GM21526 (cell line): ENCODE measurements at regions not wholly inside any gene's neighbourhood (a gene's known extent, or its start where the extent isn't known, plus 50 kb on each side); places are given as distances from the start of the nearest gene placed in this dataset.
"Not testable (repeated sequence)": the region's sequence is repeated elsewhere in the genome, so short reads cannot be mapped to it uniquely, and the experiment has no call there.

Experiments used
- ATAC-seq: cut with Tn5 transposase; IDR thresholded peaks from one replicate; pipeline ENCODE4 v1.9.1; 2021; ENCODE audit warnings: moderate library complexity; ENCODE audit not compliant: unreplicated experiment, low FRiP score

DNA sequence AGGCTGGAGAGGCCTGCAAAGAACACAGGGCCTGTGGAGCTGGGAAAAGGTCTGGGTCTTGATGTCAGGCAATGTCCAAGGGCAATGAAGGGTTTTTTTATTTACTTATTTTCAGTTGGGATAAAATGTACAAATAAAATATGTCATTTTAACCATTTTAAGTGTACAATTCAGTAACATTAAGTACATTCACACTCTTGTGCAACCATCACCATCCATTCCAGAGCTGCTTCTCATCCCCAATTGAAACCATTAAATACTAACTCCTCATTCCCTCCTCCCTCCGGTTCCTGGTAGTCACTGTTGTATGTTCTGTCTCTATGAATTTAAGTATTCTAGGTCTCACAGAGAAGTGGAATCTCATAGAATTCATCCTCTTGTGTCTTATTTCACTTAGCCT lies 444.7 kb downstream of the HS3ST3B1 start:
- no peak for ATAC-seq

DNA sequence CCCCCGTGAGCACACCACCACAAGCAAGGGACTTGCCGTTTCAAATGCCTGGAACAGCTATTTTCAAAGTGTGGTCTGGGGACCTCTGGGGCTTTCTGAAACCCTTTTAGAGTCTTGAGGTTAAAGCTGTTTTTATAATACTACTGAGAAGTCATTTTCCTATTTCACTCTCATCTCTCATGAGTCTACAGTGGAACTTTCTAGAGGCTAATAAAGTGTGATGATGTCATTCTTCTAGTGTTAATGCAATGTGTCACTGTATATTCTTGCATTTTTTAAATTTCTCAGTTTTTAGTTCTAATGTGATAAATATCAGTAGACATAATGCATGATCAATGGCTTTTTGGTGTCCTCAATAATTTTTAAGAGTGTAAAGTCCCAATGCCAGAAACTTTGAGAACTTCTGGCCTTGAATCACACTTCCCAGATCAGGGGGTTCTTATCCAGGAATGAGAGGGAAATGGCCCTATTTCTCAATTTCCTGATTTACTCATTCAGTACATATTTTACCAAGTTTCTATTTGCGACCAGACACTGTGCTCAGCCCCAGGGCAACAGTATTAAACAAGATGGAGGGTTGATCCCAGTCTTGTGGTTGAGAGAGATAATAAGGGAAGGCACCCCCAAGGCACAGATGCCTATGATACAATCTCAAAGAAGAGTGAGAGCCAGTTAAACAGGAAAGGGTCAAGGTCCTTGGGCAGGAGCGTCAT lies 444.0 kb downstream of the HS3ST3B1 start:
- ATAC-seq, result no peak

DNA sequence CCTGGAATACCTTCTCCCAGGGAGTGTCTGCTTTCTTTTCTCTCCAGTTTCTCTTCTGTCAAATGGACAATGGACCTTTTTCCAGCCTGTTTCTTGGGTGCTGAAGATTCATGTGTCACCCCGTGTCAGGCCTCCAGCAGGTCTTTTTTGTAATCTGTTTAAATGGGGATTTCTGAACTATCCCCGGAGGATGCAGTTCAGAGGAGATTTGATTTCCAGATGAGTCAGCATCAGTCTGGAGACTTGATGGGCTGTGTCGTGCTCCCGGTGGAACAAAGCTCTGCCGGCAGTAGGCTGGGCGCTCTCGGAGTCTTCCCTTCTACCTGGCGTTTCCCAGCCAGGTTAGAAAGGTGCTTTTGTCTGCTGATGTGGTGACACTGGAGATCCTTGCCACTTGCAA lies 440.6 kb downstream of the HS3ST3B1 start:
- no peak for ATAC-seq

- ATAC-seq, result no peak
These were observed 439.0 kb downstream of the HS3ST3B1 start for GRCh38 chr17:14739656-14740431.

GRCh38 chr17:14738652-14738988 lies 437.7 kb downstream of the HS3ST3B1 start:
- no peak for ATAC-seq

DNA sequence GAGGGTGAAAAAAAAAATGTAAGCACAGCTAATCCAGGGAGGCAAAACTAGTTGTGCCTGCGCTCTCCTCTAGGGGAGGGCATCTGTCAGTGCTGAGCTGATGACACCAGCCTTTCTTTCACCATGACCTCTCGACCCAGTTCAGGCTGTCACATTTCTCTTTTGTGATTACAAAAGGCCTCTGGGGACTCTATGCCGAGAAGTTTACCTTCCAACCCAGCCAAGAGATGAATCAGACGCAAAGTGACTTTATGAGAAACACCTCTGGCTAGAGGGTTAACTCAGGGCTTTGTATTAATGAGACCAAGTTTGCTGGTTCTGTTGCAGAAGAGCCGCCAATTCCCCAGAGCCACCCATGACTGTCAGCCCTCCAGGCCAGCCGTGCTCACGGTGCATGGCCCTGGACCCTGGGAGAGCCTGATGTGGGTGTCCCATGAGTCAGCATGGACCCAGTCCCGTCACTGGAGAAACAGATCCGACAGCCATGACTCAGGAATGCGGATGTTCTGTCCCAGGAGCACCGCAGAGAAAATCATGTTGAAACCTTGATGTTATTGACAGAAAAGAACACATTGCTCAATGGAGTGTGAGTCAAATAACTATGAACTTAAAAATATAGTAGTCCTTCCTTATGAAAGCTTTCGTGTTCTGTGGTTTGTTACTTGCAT lies 437.2 kb downstream of the HS3ST3B1 start:
- ATAC-seq, result no peak

GRCh38 chr17:14736631-14737030 lies 435.8 kb downstream of the HS3ST3B1 start:
- no peak for ATAC-seq

- no peak for ATAC-seq
These were observed 432.5 kb downstream of the HS3ST3B1 start for GRCh38 chr17:14733376-14733775.

DNA sequence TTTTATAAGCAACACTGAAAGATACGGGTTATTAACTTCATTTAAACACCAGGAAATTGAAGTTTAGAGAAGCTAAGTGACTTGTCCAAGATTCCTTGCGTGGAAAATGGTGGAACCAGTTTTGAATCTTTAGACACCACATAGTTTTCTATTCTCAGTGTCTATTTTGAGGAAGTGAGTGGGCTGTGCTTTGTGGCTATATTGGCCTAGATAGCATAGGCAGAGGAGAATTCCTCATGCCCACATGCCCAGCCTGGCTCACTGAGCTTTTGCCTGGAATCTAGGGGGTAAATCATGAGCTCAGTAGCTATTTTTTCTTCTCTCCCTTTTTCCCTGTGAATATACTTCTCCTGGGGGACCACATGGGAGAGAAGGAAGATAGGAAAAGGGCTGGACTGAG lies 431.3 kb downstream of the HS3ST3B1 start:
- no peak for ATAC-seq

DNA sequence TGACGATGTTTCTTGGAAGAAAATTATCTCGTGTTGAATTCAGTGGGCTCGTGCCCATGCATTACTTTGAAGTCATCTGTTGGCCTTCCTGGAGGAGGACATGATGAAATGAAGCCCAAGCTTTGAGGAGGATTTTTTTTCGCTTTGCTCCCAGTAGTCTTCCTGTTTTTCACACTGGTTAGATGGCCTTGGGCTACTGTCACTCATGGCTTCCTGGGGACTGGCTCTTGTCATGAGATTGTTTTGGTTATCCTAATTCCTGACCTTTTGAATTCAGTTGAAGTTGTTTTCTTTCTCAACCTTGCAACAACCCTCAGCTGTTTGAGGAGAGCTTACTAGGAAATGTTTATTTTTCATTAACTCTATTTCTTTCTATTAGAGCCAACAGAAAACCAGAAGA lies 430.7 kb downstream of the HS3ST3B1 start:
- ATAC-seq, result no peak

DNA sequence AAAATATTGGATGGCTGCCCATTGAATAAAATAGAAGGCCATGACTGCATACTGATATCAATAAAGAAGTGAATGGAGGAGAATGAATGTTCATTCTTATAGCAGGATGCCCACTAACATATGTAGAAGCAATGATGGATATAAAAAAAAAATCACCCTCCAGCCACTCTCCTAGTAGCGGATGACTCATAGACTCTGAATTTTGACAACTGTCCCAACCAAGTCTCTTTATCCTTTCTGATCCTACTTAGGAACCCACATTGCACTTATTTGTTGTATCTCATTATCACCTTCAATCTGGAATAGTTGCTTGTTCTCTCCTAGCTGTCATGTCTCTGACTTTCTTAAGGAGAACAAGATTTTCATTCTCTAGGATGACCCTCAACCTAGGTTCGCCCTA lies 429.9 kb downstream of the HS3ST3B1 start:
- no peak for ATAC-seq

DNA sequence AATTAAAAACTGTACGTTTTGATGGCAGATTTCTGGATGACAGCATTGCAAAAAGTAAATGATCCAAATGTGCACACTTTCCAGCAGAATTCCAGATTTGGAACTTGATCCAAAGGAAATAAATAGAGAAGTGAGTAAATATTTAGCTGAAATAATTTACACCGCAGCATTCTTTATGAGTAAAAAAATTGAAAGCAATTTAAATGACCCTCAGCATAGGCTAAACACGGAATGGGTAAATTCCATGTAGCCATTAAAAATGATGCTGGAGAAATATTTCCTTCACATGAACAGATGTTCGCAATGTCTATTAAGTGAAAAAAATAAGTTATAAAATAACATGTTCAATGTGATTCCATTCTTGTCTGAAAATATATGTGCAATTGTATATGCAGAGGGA lies 424.8 kb downstream of the HS3ST3B1 start:
- ATAC-seq, result no peak

DNA sequence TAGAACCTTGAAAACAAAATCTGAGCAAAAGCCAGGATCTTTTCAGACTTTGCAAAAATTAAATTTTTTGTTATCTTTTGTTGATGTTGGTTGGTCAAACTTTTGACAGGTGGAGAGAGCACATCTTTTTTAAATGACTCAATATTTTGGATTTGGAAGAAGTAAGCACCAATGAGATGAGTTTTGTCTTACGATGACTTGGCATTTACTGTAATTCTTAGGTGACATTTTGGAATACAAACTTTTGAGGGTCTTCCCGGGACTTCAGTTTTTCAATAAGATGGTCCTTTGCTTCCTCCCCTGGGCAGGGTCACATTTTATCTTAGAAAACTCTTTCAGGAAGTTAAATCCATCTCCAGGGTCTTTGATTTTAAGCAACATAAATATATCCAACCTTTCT lies 423.9 kb downstream of the HS3ST3B1 start:
- no peak for ATAC-seq

DNA sequence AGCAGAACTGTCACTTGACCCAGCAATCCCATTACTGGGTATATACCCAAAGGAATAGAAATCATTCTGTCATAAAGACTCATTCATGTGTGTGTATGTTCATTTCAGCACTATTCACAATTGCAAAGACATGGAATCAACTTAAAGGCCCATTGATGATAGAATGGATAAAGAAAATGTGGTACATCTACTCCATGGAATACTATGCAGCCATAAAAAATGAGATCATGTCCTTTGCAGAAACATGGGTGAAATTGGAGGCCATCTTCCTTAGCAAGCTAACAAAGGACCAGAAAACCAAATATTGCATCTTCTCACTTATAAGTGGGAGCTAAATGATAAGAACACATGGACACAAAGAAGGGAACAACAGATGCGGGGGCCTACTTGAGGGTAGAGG lies 422.5 kb downstream of the HS3ST3B1 start:
- ATAC-seq, result not testable (repeated sequence)

- no peak for ATAC-seq
These were observed 419.1 kb downstream of the HS3ST3B1 start for GRCh38 chr17:14719942-14720341.

GRCh38 chr17:14717859-14718258 lies 417.0 kb downstream of the HS3ST3B1 start:
- ATAC-seq, result no peak

- ATAC-seq, result no peak
These were observed 414.7 kb downstream of the HS3ST3B1 start for GRCh38 chr17:14715561-14715960.

DNA sequence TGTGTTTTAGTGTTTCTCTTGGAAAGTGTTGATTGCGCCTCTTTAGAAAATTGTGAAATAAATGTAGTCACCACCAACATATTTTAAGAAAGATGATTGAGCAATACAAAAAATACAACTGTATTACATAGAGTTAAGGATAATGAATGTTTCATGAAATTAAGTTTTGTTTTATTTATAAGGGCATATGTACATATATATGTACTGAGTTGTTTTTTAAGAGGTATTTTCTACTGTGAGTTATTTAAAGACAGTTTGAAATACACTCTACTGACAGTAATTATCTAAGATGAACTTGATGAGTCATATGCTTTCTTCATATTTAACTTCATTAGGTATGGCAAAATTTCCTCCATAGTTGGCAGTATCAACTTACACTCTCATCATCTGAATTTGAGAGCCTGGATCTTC lies 411.7 kb downstream of the HS3ST3B1 start:
- ATAC-seq, result no peak

DNA sequence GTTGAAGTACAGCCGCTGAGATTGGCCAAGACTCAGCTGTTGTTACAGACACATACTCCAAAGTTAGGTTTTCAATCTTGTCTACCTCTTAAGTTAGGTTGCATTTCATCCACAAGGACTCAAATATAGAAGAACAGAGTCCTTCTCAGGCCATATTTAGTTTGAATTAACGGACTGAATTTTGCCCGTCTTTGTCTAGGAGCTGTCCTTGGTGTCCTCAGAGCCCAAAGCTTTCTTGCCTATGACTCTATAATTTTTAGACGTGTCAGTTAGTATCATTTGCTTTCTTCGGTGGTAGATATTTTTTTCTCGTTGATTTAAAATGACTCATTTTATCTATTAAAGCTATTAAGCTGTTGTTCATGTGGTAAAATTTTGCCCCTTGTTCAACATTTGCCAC lies 403.2 kb downstream of the HS3ST3B1 start:
- no peak for ATAC-seq

DNA sequence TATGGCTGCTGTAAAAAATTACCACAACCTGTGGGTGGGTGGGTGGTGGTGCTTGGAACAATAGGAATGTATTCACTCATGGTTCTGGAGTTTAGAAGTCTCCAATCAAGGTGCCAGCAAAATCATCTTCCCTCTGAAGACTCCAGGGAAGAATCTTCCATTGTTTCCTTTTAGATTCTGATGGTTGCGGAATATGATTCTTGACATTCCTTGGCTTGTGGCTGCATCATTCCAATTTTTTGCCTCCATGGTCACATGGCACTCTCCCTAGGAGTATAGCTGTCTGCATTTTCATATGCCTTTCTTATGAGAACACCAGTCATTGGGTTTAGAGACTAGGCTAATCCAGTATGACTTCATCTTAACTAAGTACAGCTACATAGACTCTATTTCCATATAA lies 401.0 kb downstream of the HS3ST3B1 start:
- ATAC-seq, result no peak

- no peak for ATAC-seq
These were observed 398.8 kb downstream of the HS3ST3B1 start for GRCh38 chr17:14699574-14700185.
